NCI-H748 (cell line): ENCODE measurements at regions not wholly inside any gene's neighbourhood (a gene's known extent, or its start where the extent isn't known, plus 50 kb on each side); places are given as distances from the start of the nearest gene placed in this dataset.
"Not testable (repeated sequence)": the region's sequence is repeated elsewhere in the genome, so short reads cannot be mapped to it uniquely, and the experiment has no call there.

Experiments
- DNase-seq: peaks from one replicate; lab custom pipeline; 2025; ENCODE audit not compliant: unreplicated experiment; lab: John Stamatoyannopoulos, UW

GRCh38 chr15:25624504-25625177 is 185.8 kb upstream of the UBE3A start:
- no peak for DNase-seq

DNA sequence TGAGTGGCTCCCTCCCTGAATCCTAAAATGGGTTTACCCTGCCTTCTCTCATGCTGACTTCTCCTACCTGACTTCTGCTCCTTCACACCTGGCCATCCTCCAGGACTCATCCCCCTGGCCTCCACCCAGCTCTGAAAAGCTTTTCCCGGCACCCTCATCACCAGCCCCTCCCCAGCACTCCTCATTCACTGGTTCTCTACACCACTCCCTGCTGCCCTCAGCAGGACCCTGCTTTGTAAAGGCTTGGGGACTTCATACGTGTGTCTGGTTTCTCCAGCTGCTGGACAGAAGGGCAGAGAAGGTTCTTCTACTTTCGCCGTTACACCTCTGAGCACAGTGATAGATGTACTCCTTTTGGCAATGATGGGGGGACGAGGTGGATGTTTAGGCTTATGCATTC is 184.9 kb upstream of the UBE3A start:
- no peak for DNase-seq

GRCh38 chr15:25620466-25620865 is 181.6 kb upstream of the UBE3A start:
- DNase-seq: no peak

GRCh38 chr15:25619761-25620160 is 180.9 kb upstream of the UBE3A start:
- DNase-seq: no peak

GRCh38 chr15:25619076-25619475 is 180.3 kb upstream of the UBE3A start:
- DNase-seq: no peak

GRCh38 chr15:25618161-25618560 is 179.3 kb upstream of the UBE3A start:
- no peak for DNase-seq

GRCh38 chr15:25616471-25616870 is 177.6 kb upstream of the UBE3A start:
- DNase-seq: no peak

- no peak for DNase-seq
These were observed 174.3 kb upstream of the UBE3A start for GRCh38 chr15:25613134-25613533.

DNA sequence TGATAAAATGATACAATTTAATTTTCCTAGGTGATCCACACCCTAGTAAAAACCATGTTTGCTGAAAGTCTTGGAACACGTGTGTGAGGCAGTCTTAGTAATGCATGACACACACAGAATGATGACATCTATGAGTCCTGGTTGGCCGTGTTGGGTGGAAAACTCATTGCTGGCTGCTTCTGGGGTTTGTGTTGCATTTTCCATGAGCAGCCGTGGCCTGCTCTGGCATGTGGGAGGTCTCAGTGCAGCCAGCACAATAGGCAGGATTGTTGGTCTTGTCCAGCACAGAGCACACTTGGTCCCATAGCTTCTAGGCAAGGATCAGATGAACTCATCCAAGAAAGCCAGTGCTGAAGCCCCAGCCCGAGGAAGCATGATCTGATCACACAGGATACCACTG is 172.8 kb upstream of the UBE3A start:
- DNase-seq: no peak

- no peak for DNase-seq
These were observed 170.5 kb upstream of the UBE3A start for GRCh38 chr15:25609371-25609770.

GRCh38 chr15:25608926-25609325 is 170.1 kb upstream of the UBE3A start:
- DNase-seq: no peak

DNA sequence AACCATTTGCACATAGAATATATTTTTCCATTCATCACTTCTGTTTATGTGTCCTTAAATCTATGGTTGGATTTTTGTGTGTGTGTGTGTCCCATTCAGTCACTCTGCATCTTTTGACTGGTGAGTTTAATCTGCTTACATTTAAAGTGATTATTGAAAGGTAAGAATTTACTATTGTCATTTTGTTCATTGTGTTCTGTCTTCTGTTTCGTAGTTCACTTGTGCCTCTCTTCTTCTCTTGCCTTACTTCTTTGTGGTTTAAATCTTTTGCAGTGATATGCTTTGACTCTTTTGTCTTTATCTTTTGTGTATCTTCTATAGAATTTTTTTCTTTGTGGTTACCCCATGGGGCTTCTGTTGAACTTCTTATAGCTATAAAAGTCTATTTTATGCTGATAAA is 166.3 kb upstream of the UBE3A start:
- DNase-seq: no peak

DNA sequence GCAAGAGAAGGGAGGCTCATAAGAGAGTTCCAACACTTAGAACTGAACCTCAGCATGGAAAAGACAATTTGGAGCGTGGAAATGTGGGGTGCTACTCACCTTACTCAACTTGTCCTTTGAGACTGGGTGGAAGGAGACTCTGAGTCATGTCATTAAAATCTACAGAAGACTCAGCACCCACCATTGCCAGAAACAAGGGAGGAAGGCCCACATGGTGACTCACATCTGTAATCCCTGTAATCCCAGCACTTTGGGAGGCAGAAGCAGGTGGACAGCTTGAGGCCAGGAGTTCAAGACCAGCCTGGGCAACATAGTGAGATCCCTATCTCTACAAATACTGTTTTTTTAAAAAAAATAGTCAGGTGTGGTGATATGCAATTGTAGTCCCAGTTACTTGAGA is 161.9 kb upstream of the UBE3A start:
- no peak for DNase-seq

DNA sequence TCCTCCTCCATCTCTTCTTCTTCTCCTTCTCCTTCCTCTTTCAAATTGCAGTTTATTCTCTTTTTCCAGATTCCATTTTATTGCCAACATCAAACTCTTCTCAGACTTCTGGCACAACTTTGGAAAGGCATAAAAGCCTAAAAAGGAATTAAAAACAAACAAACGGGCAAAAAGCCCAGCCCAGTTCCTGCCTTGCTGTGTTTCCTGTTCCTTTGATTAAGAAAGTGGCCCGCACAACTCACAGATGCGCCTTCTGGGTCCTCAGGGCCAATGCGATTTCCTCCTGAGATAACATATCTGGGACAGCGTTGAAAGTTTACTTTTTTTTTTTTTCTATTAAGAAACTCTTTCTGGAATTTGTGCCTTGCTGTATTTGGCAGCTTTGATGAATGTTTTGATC is 158.7 kb upstream of the UBE3A start:
- no peak for DNase-seq

DNA sequence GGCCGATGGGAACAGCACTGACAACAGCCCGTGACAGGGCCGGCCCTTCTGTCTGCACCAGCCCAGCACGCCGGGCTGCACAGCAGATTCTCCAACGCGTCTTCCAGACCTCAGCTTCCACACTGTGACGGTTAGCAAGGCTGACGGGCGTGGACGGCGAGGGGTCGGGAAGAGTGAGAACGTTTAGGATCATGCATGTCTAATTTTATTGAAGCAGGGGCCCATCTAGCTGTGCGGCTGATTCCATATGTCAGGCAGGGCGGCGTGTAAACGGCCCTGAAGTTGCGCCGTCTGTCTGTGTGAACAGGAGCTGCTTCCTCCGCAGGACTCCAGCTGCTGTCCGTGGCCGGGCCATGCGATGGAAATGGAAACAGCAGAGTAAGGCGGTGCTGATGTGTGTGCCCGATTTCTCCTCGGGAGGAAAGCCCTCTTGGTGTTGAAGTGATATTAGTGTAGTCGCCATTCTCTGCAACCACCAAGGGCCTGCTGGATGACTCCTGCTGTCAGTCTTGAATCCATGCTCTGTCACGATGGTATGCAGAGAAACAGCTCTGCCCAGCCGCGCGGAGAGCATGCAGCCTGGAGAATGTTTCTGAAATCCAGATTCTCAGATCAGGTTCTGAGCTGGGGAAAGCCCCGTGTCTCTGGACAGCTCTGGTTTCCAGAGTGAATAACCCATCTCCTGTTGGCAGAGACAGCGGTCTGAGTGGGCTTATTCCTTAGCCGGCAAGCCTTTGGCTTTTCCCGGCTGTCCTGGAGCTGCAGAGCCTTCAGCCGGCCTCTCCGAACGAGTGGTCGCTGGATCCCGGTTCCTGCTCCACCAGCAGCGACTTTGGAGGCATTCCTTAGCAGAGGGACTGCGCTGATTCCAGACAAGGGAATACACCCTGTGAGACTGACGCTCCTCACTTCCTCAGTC is 158.1 kb upstream of the UBE3A start:
- no peak for DNase-seq

GRCh38 chr15:25587616-25588340 is 149.0 kb upstream of the UBE3A start:
- no peak for DNase-seq

DNA sequence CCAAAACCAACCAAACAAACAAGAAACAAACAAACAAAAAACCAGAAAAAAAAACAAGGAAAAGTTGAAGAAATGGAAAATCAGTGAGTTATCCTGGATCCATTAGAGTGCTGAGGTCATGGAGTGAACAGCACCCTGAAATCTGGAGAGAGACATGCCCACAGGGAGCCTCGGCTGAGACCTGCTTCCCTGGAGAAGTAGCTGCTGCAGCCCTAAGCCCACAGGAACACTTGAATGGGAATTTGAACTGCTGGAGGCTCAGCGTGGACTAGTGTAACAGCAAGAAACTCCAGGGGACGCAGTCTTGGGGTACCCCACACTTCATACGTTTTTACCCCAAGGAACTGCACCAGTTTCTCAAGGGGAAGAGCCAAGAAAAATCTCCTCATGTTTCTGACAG is 144.1 kb upstream of the UBE3A start:
- no peak for DNase-seq

DNA sequence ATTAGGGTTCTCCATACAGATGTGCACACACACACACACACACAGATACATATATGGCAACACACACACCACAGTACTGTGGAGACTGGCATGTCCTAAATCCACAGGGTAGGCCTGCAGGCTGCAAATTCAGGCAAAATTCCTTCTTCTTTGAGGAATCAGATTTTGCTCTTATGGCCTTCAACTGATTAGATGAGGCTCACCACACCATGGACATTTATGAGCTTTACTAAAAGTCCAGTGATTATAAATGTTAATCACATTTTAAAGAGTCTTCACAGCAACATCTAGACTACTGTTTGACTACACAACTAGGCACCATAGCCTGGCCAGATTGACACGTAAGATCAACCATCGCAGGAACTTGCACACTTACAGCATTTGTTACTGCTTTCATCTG is 140.3 kb upstream of the UBE3A start:
- no peak for DNase-seq

GRCh38 chr15:25572191-25572590 is 133.4 kb upstream of the UBE3A start:
- no peak for DNase-seq

- no peak for DNase-seq
These were observed 129.9 kb upstream of the UBE3A start for GRCh38 chr15:25568751-25569150.

DNA sequence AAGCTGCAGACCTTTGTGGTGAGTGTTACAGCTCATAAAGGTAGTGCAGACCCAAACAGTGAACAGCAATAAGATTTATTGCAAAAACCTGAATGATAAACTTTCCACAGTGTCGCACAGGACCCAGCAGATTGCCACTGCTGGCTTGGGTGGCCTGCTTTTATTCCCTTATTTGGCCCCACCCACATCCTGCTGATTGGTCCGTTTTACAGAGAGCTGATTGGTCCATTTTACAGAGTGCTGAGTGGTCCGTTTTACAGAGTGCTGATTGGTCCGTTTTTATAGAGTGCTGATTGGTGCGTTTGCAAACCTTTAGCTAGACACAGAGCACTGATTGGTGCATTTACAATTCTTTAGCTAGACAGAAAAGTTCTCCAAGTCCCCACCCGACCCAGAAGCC is 127.7 kb upstream of the UBE3A start:
- DNase-seq: not testable (repeated sequence)
